HEK293 (cell line): ENCODE measurements at regions not wholly inside any gene's neighbourhood (a gene's known extent, or its start where the extent isn't known, plus 50 kb on each side); places are given as distances from the start of the nearest gene placed in this dataset.

Experiments
- CTCF ChIA-PET: fragments of 350-600 bp; formaldehyde crosslinking; extraction: SDS; loops from one replicate; lab custom pipeline; 2021; ENCODE audit warnings: antibody characterized with exemption; lab: Yijun Ruan, JAX
- POLR2A ChIA-PET: fragments of 300-600 bp; formaldehyde crosslinking; extraction: SDS; loops from one replicate; lab custom pipeline; 2020; ENCODE audit warnings: antibody characterized with exemption, inconsistent platforms; lab: Yijun Ruan, JAX
- H3K27ac ChIP-seq: fragments of 200-500 bp; sonication (Bioruptor generic); 2 replicates; pipeline ENCODE4 v1.5.1; 2014; ENCODE audit warnings: low read depth, low read length, control low read depth, inconsistent platforms; ENCODE audit errors: extremely low read depth
- H3K36me3 ChIP-seq, 2 experiments: fragments of 200-500 bp in 1 of 2; sonication (Bioruptor generic) in 1 of 2; 1 replicate in 1 of 2; 2 replicates in 1 of 2; pipeline ENCODE4 v1.5.1; 2014 to 2017; ENCODE audit warnings: inconsistent platforms in 2 of 2, low read length in 2 of 2; ENCODE audit not compliant: control insufficient read depth in 2 of 2, insufficient read depth in 1 of 2
- H3K4me1 ChIP-seq: fragments of 200-500 bp; sonication (Bioruptor generic); 2 replicates; pipeline ENCODE4 v1.5.1; 2014; ENCODE audit warnings: mild to moderate bottlenecking, low read length, inconsistent platforms; ENCODE audit not compliant: control insufficient read depth, insufficient read depth
- H3K4me3 ChIP-seq: 2 replicates; pipeline ENCODE4 v1.5.1; 2011; ENCODE audit warnings: low read depth, mild to moderate bottlenecking, control low read depth, low read length, moderate library complexity
- H3K9me3 ChIP-seq: fragments of 200-500 bp; sonication (Bioruptor generic); 2 replicates; pipeline ENCODE4 v1.5.1; 2014; ENCODE audit warnings: low read depth, low read length, inconsistent platforms; ENCODE audit not compliant: control insufficient read depth, insufficient read depth
- FEZF1 ChIP-seq: fragments of 450-650 bp; formaldehyde crosslinking; IDR thresholded peaks from 2 replicates; pipeline ENCODE4 v1.5.1; 2016; ENCODE audit warnings: missing biosample characterization, missing genetic modification characterization
- GLIS1 ChIP-seq: fragments of 450-650 bp; formaldehyde crosslinking; IDR thresholded peaks from 2 replicates; pipeline ENCODE4 v1.5.1; 2016; ENCODE audit warnings: missing biosample characterization, missing genetic modification characterization
- HOXC10 ChIP-seq: sonication (generic); formaldehyde crosslinking; IDR thresholded peaks from 2 replicates; pipeline ENCODE4 v1.8.1; 2023; ENCODE audit warnings: mild to moderate bottlenecking, missing genetic modification reagents
- REPIN1 ChIP-seq: fragments of 450-650 bp; formaldehyde crosslinking; IDR thresholded peaks from 2 replicates; pipeline ENCODE4 v1.5.1; 2017; ENCODE audit warnings: missing biosample characterization, missing genetic modification characterization, low read depth
- YY2 ChIP-seq: fragments of 450-650 bp; formaldehyde crosslinking; IDR thresholded peaks from 2 replicates; pipeline ENCODE4 v1.5.1; 2016; ENCODE audit warnings: missing biosample characterization, missing genetic modification characterization
- ZBTB1 ChIP-seq: fragments of 450-650 bp; formaldehyde crosslinking; IDR thresholded peaks from 2 replicates; pipeline ENCODE4 v1.5.1; 2016; ENCODE audit warnings: missing biosample characterization, missing genetic modification characterization
- ZFP37 ChIP-seq: fragments of 450-650 bp; formaldehyde crosslinking; IDR thresholded peaks from 2 replicates; pipeline ENCODE4 v1.5.1; 2016; ENCODE audit warnings: missing biosample characterization, missing genetic modification characterization
- ZIC2 ChIP-seq: fragments of 450-650 bp; formaldehyde crosslinking; IDR thresholded peaks from 2 replicates; pipeline ENCODE4 v1.5.1; 2016; ENCODE audit warnings: missing biosample characterization, missing genetic modification characterization
- ZNF37A ChIP-seq: fragments of 450-650 bp; IDR thresholded peaks from 2 replicates; pipeline ENCODE4 v1.5.1; 2018; ENCODE audit warnings: missing biosample characterization, missing genetic modification characterization
- ZNF501 ChIP-seq: fragments of 450-650 bp; formaldehyde crosslinking; IDR thresholded peaks from 2 replicates; pipeline ENCODE4 v1.5.1; 2016; ENCODE audit warnings: missing biosample characterization, missing genetic modification characterization
- ZNF544 ChIP-seq: fragments of 450-650 bp; formaldehyde crosslinking; IDR thresholded peaks from 2 replicates; pipeline ENCODE4 v1.5.0; 2017; ENCODE audit warnings: missing biosample characterization, missing genetic modification characterization
- ZNF549 ChIP-seq: fragments of 450-650 bp; IDR thresholded peaks from 2 replicates; pipeline ENCODE4 v1.5.1; 2018; ENCODE audit warnings: missing biosample characterization, missing genetic modification characterization, mild to moderate bottlenecking, inconsistent platforms, moderate library complexity
- ZNF560 ChIP-seq: fragments of 450-650 bp; formaldehyde crosslinking; IDR thresholded peaks from 2 replicates; pipeline ENCODE4 v1.5.1; 2017; ENCODE audit warnings: missing biosample characterization, missing genetic modification characterization, borderline replicate concordance
- ZNF585B ChIP-seq: fragments of 450-650 bp; formaldehyde crosslinking; IDR thresholded peaks from 2 replicates; pipeline ENCODE4 v1.5.1; 2016; ENCODE audit warnings: missing biosample characterization, missing genetic modification characterization
- ZNF596 ChIP-seq: fragments of 450-650 bp; IDR thresholded peaks from 2 replicates; pipeline ENCODE4 v1.5.0; 2018; ENCODE audit warnings: missing biosample characterization, mild to moderate bottlenecking, missing genetic modification characterization, moderate library complexity
- ZNF626 ChIP-seq: fragments of 450-650 bp; sonication (Bioruptor Pico); formaldehyde crosslinking; IDR thresholded peaks from 2 replicates; pipeline ENCODE4 v1.5.1; 2018; ENCODE audit warnings: missing biosample characterization, missing genetic modification characterization, inconsistent platforms
- ZNF629 ChIP-seq: fragments of 450-650 bp; formaldehyde crosslinking; IDR thresholded peaks from 2 replicates; pipeline ENCODE4 v1.5.1; 2017; ENCODE audit warnings: missing biosample characterization, missing genetic modification characterization
- ZNF664 ChIP-seq: fragments of 450-650 bp; formaldehyde crosslinking; IDR thresholded peaks from 2 replicates; pipeline ENCODE4 v1.5.1; 2016; ENCODE audit warnings: missing biosample characterization, missing genetic modification characterization
- ZSCAN16 ChIP-seq: fragments of 450-650 bp; formaldehyde crosslinking; IDR thresholded peaks from 2 replicates; pipeline ENCODE4 v1.5.1; 2016; ENCODE audit warnings: missing biosample characterization, missing genetic modification characterization
- TF ChIP-seq, protein P1 (sequence below): fragments of 450-650 bp; formaldehyde crosslinking; conservative IDR thresholded peaks from 2 replicates; pipeline ENCODE4 v1.5.1; 2016; ENCODE audit warnings: low read depth, missing biosample characterization, missing genetic modification characterization
- TF ChIP-seq, protein P2 (sequence below): fragments of 450-650 bp; formaldehyde crosslinking; IDR thresholded peaks from 2 replicates; pipeline ENCODE4; 2016; ENCODE audit warnings: missing biosample characterization, missing genetic modification characterization
- TF ChIP-seq, protein P3 (sequence below): fragments of 450-650 bp; formaldehyde crosslinking; IDR thresholded peaks from 2 replicates; pipeline ENCODE4 v1.5.1; 2016; ENCODE audit warnings: missing biosample characterization, missing genetic modification characterization

GRCh38 chr6:140544431-140544830, 1170.0 kb upstream of the CITED2 start:
- TF ChIP-seq ZNF585B (tag by site-specific recombination): no peak
- TF ChIP-seq, protein P1, sequence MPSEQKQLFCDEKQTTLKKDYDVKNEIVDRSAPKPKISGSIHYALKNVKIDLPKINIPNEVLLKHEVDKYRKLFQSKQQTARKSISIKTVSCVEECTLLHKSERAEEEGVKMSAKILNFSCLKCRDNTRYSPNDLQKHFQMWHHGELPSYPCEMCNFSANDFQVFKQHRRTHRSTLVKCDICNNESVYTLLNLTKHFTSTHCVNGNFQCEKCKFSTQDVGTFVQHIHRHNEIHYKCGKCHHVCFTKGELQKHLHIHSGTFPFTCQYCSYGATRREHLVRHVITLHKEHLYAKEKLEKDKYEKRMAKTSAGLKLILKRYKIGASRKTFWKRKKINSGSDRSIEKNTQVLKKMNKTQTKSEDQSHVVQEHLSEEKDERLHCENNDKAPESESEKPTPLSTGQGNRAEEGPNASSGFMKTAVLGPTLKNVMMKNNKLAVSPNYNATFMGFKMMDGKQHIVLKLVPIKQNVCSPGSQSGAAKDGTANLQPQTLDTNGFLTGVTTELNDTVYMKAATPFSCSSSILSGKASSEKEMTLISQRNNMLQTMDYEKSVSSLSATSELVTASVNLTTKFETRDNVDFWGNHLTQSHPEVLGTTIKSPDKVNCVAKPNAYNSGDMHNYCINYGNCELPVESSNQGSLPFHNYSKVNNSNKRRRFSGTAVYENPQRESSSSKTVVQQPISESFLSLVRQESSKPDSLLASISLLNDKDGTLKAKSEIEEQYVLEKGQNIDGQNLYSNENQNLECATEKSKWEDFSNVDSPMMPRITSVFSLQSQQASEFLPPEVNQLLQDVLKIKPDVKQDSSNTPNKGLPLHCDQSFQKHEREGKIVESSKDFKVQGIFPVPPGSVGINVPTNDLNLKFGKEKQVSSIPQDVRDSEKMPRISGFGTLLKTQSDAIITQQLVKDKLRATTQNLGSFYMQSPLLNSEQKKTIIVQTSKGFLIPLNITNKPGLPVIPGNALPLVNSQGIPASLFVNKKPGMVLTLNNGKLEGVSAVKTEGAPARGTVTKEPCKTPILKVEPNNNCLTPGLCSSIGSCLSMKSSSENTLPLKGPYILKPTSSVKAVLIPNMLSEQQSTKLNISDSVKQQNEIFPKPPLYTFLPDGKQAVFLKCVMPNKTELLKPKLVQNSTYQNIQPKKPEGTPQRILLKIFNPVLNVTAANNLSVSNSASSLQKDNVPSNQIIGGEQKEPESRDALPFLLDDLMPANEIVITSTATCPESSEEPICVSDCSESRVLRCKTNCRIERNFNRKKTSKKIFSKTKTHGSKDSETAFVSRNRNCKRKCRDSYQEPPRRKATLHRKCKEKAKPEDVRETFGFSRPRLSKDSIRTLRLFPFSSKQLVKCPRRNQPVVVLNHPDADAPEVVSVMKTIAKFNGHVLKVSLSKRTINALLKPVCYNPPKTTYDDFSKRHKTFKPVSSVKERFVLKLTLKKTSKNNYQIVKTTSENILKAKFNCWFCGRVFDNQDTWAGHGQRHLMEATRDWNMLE (tag by site-specific recombination): no peak
- TF ChIP-seq ZNF629 (tag by site-specific recombination): no peak
- TF ChIP-seq ZNF37A: no peak
- no peak for TF ChIP-seq GLIS1 (tag by site-specific recombination)
- TF ChIP-seq ZNF544 (tag by site-specific recombination): no peak
- TF ChIP-seq, protein P2, sequence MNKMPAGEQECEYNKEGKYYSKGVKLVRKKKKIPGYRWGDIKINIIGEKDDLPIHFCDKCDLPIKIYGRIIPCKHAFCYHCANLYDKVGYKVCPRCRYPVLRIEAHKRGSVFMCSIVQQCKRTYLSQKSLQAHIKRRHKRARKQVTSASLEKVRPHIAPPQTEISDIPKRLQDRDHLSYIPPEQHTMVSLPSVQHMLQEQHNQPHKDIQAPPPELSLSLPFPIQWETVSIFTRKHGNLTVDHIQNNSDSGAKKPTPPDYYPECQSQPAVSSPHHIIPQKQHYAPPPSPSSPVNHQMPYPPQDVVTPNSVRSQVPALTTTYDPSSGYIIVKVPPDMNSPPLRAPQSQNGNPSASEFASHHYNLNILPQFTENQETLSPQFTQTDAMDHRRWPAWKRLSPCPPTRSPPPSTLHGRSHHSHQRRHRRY (tag by site-specific recombination): no peak
- TF ChIP-seq ZNF596 (tag by site-specific recombination): no peak
- TF ChIP-seq YY2: no peak
- no peak for TF ChIP-seq ZNF560 (tag by site-specific recombination)
- TF ChIP-seq, protein P3, sequence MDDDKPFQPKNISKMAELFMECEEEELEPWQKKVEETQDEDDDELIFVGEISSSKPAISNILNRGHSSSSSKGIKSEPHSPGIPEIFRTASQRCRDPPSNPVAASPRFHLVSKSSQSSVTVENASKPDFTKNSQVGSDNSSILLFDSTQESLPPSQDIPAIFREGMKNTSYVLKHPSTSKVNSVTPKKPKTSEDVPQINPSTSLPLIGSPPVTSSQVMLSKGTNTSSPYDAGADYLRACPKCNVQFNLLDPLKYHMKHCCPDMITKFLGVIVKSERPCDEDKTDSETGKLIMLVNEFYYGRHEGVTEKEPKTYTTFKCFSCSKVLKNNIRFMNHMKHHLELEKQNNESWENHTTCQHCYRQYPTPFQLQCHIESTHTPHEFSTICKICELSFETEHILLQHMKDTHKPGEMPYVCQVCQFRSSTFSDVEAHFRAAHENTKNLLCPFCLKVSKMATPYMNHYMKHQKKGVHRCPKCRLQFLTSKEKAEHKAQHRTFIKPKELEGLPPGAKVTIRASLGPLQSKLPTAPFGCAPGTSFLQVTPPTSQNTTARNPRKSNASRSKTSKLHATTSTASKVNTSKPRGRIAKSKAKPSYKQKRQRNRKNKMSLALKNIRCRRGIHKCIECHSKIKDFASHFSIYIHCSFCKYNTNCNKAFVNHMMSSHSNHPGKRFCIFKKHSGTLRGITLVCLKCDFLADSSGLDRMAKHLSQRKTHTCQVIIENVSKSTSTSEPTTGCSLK: no peak
- Histone ChIP-seq H3K36me3 (no peaks in the 10 kb centered on the region), H3K4me1 (no peaks in the 10 kb centered on the region), H3K4me3 (no peak overlapping the region), H3K27ac (no peak overlapping the region), H3K9me3 (no peaks in the 10 kb centered on the region)
- CTCF ChIA-PET: no interaction called here
- POLR2A ChIA-PET: no interaction called here

DNA sequence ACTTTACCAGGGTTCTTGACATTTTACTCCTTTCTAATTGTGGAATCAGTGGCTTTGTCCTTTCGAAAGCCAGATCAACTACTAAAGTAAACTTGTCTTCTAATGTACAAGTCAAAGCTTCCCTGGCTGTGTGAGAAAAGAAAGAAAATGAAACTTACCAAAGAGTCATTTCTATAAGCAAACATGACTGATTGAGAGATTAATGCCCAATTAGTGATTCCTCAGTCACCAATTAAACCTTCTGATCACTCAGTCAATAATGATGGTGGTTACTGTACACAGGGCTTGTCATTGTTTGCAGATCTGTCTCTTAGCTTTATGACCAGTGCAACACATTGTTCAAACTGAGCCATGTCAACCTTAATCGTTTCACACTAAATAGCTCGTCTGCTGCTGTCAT, 1168.4 kb upstream of the CITED2 start:
- Histone ChIP-seq H3K27ac (no peak overlapping the region), H3K4me1 (no peaks in the 10 kb centered on the region), H3K4me3 (no peak overlapping the region), H3K36me3 (no peaks in the 10 kb centered on the region), H3K9me3 (no peaks in the 10 kb centered on the region)
- ChIA-PET CTCF (no interaction called here), POLR2A (no interaction called here)
- no peak for TF ChIP-seq ZNF626 (tag by site-specific recombination)
- TF ChIP-seq ZSCAN16 (tag by site-specific recombination): no peak
- no peak for TF ChIP-seq ZBTB1 (tag by site-specific recombination)
- no peak for TF ChIP-seq ZNF501 (tag by site-specific recombination)
- no peak for TF ChIP-seq ZNF544 (tag by site-specific recombination)
- TF ChIP-seq ZNF664 (tag by site-specific recombination): no peak
- no peak for TF ChIP-seq ZNF549 (tag by site-specific recombination)
- no peak for TF ChIP-seq ZNF596 (tag by site-specific recombination)
- no peak for TF ChIP-seq ZIC2 (tag by site-specific recombination)
- no peak for TF ChIP-seq HOXC10 (CRISPR knock-in tag)
- TF ChIP-seq REPIN1 (tag by site-specific recombination): no peak
- TF ChIP-seq FEZF1 (tag by site-specific recombination): no peak
- no peak for TF ChIP-seq ZFP37 (tag by site-specific recombination)
